NCI-H128 (cell line): ENCODE measurements at regions not wholly inside any gene's neighbourhood (a gene's known extent, or its start where the extent isn't known, plus 50 kb on each side); places are given as distances from the start of the nearest gene placed in this dataset.

Source experiments
- DNase-seq: peaks from one replicate; lab custom pipeline; 2025; ENCODE audit not compliant: unreplicated experiment; lab: John Stamatoyannopoulos, UW

- peak; percentile 82 for DNase-seq
Observed at GRCh38 chr1:208298593-208299269, 54.5 kb upstream of the PLXNA2 start.

DNA sequence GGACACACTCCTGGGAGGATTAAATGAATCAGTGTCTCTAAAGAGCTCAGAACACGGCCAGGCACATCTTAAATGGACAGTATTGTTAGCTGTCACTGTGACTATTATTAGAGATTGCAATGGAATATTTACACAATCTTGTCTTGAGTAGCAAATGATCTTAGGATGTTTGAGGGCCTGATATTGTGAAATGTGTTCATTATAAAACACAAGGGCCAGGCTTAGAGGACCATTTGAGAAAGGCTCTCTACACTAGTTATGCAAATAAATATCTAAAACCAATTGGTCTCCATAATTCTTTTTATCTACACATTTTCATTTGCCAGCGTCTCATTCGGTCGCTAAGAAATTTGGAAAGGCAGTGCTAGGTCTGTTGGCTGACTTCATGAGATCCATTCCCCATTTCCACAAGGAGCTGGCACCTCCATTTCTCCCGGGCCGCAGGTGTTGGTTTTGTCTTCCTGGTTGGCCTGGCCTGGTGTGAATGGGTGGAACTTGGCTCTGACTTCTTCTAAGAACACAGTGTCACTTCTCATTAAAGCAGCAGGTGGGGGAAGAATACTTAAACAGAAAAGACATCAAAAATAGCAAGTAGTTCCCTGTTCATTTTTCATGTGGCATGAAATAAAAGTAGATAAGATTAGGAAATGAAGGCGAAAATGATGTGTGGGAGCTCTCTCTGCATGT is 56.0 kb upstream of the PLXNA2 start:
- DNase-seq, result no peak

- no peak for DNase-seq
Observed at GRCh38 chr1:208302699-208303238, 58.6 kb upstream of the PLXNA2 start.

DNA sequence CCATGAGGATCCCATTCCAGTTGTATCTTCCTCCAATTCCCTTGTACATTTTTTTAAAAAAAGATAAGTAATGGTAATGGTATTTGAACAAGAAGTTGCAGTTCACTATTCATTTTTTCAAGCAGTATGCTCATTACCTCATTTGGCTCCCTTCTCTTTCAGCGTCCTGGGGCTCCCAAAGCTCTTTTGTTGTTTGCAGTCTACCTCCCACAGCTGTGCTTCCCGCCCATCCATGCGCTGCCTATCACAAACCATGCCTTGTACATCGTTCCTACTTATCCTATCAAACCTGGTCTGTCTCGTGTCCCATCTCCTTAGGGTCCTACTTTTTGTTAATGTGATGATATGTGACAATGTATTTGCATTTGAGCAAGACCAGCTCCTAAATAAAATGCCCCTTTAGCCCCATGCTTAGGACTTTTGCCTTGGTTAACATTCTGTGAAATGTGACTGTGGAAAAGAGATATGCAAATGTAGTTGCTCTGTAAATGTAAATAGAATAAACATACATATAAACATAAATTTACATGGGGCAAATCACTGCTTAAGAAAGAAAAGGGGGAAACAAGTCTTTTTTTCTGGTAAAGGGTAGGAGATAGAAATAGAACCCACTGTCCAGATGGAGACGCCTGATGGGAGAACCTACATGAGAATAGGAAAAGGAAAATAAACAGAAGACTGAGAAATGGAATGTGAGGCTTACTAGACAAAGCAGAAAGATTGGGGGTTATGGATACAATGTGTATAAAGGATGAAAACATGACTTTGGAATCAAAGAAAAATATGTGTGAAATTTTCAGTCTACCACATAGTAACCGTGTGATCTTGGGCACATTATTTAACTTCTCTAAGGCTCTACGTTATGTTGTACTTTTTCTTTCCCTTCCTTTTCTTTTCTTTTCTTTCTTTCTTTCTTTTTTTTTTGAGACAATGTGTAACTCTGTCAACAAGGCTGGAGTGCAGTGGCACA is 59.8 kb upstream of the PLXNA2 start:
- DNase-seq, result no peak

- DNase-seq, result no peak
Observed at GRCh38 chr1:208308221-208308620, 64.0 kb upstream of the PLXNA2 start.

GRCh38 chr1:208309771-208310170 is 65.6 kb upstream of the PLXNA2 start:
- DNase-seq, result no peak

- DNase-seq, result no peak
Observed at GRCh38 chr1:208312706-208313105, 68.5 kb upstream of the PLXNA2 start.

GRCh38 chr1:208314431-208314830 is 70.2 kb upstream of the PLXNA2 start:
- no peak for DNase-seq

- no peak for DNase-seq
Observed at GRCh38 chr1:208318150-208318734, 74.1 kb upstream of the PLXNA2 start.

DNA sequence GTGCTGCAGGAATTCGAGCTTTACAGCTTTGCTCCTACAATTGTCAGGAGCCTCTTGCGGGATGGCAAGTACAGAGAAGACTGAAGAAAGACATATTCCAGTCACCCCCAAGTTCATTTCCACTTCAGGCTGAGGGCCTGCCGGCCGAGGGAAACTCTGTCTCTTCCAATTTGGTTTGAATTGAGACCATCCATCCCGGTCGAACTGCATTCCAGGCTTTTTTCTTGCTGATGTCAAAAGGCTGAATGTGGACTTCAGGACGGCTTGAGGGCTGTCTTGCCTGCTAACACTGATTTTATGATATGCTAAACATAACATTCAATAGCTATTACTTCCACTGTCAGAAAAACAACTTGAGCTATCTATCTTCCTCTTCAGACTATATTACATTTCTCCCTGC is 79.8 kb upstream of the PLXNA2 start:
- DNase-seq, result no peak

- DNase-seq, result no peak
Observed at GRCh38 chr1:208326033-208326432, 81.8 kb upstream of the PLXNA2 start.

- no peak for DNase-seq
Observed at GRCh38 chr1:208329300-208329699, 85.1 kb upstream of the PLXNA2 start.

DNA sequence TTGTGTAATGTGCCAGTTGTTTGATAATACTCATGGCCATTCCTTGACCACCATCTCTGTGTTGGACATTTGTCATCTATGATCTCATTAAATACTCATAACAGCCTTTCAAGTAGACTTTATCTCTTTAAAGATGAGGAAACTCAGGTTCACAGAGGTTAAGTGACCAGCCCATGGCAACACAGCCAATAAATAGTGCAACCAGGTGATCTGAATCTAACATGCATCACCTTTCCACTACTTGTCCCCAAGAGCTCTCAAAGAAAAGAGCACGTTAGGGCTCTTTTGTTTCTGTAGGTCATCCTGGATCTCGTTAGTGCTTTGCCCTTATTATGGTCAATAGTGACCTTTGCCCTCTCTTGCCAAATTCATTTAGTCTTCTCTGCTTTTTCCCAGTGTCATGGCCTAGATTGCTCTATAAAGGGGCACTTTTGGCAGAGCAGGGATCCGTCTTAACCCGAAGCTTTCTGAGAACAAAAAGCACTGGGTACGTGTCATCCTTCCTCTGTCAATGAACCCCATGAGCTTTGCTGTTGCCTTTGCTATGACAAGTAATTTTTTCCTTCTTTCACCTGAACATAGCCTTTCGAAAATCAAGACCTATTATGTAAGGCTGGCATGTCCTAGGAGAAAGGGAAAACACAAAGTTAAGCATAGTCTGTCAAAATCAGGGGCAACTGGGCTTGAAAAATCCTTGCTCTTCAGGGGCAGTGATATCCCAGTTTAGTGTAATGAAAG is 88.0 kb upstream of the PLXNA2 start:
- DNase-seq, result no peak

DNA sequence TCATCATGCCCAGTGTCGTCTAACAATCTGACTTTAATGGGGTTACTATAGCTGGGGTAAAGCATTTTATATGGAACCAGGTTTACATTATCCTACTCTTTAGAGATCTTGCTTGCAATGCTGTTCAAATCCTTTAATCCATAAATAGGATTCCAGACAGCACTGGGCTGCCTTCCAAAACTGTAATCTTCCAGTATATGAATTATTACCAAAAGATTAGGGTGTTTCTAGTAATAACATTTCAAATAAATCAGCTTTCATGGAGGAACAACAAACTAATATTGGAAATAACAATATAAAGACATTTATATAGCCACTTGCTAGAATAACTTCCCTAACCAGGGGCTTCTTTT is 88.6 kb upstream of the PLXNA2 start:
- DNase-seq, result no peak

- DNase-seq, result no peak
Observed at GRCh38 chr1:208333676-208334075, 89.5 kb upstream of the PLXNA2 start.

- DNase-seq, result no peak
Observed at GRCh38 chr1:208335371-208336136, 91.4 kb upstream of the PLXNA2 start.

- no peak for DNase-seq
Observed at GRCh38 chr1:208336137-208336518, 91.9 kb upstream of the PLXNA2 start.

DNA sequence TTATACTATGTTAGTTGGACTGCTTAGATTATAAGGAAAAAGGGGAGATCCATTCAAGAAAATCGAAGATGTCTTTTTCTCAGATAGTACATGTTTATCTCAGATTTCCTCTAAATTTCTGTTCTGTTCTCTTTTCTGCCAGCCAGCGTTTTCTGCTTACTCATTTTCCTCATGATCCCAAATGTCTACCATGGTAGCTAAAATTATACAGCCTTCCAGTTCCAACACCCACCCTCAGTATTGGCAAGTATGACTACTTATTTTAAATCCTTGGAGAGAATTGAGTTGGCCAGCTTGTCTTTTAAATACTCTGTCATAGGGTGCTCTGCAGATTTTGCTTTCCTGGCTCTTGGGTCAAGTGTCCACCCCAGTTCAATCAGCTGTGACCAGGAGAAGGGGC is 95.7 kb upstream of the PLXNA2 start:
- no peak for DNase-seq

GRCh38 chr1:208343226-208343625 is 99.0 kb upstream of the PLXNA2 start:
- DNase-seq, result no peak
